ENCODE measurements at regions not wholly inside any gene's neighbourhood (a gene's known extent, or its start where the extent isn't known, plus 50 kb on each side); places are given as distances from the start of the nearest gene placed in this dataset.
"Not testable (repeated sequence)": the region's sequence is repeated elsewhere in the genome, so short reads cannot be mapped to it uniquely, and the experiment has no call there.

- H3K27ac ChIP-seq: no peak overlapping the region
- no peak for DNase-seq
- no peaks in the 10 kb centered on the region for H3K36me3 ChIP-seq
- no peak for ATAC-seq (ENCODE audit: low FRiP score in 2 of 2)
- no peaks in the 10 kb centered on the region for H3K4me1 ChIP-seq
- H3K4me3 ChIP-seq: no peak overlapping the region
- no peaks in the 10 kb centered on the region for H3K27me3 ChIP-seq
- WGBS, 2 donors: 61 to 63% methylated on average over 4 of the region's 4 CpGs
- TF ChIP-seq POLR2AphosphoS5 (IDR thresholded peaks at IDR 0.05): no peak
- no peak for TF ChIP-seq POLR2A (IDR thresholded peaks at IDR 0.05)
- TF ChIP-seq EP300 (IDR thresholded peaks at IDR 0.05): no peak
- no peak for TF ChIP-seq CTCF (IDR thresholded peaks at IDR 0.05)
- H3K9me3 ChIP-seq: no peaks in the 10 kb centered on the region
These were observed 569.8 kb upstream of the B3GAT1 start for GRCh38 chr11:134981835-134982234.

- Histone ChIP-seq H3K27me3 (no peaks in the 10 kb centered on the region), H3K4me3 (no peak overlapping the region), H3K27ac (no peak overlapping the region), H3K36me3 (no peaks in the 10 kb centered on the region), H3K9me3 (no peaks in the 10 kb centered on the region), H3K4me1 (no peaks in the 10 kb centered on the region)
- DNase-seq (no peak), ATAC-seq (ENCODE audit: low FRiP score in 2 of 2) (peak in 1 of 2 donors; percentile 16)
- TF ChIP-seq POLR2AphosphoS5 (IDR thresholded peaks at IDR 0.05) (no peak), CTCF (IDR thresholded peaks at IDR 0.05) (no peak), POLR2A (IDR thresholded peaks at IDR 0.05) (no peak)
- WGBS, 2 donors: 73 to 78% methylated on average over 7 to 13 of the region's 13 CpGs
These were observed 569.0 kb upstream of the B3GAT1 start for GRCh38 chr11:134980819-134981710.

GRCh38 chr11:134979089-134979457, 567.0 kb upstream of the B3GAT1 start:
- H3K27me3 ChIP-seq; ATAC-seq (ENCODE audit: low FRiP score in 2 of 2); H3K27ac ChIP-seq; H3K4me3 ChIP-seq; H3K36me3 ChIP-seq; H3K9me3 ChIP-seq; H3K4me1 ChIP-seq: not testable (repeated sequence)
- DNase-seq: peak in 1 of 2 donors; percentile 65
- 92 to 93% methylated on average over 12 of the region's 12 CpGs for WGBS, 2 donors

GRCh38 chr11:134978388-134979088, 566.5 kb upstream of the B3GAT1 start:
- Histone ChIP-seq H3K9me3 (no peaks in the 10 kb centered on the region), H3K36me3 (no peaks in the 10 kb centered on the region), H3K4me3 (no peak overlapping the region), H3K27me3 (no peaks in the 10 kb centered on the region), H3K27ac (no peak overlapping the region), H3K4me1 (no peaks in the 10 kb centered on the region)
- 83 to 89% methylated on average over 18 to 21 of the region's 21 CpGs for WGBS, 2 donors
- peak in 1 of 2 donors; percentile 37 for DNase-seq
- no peak for ATAC-seq (ENCODE audit: low FRiP score in 2 of 2)
- TF ChIP-seq POLR2AphosphoS5 (IDR thresholded peaks at IDR 0.05) (no peak), CTCF (IDR thresholded peaks at IDR 0.05) (no peak), POLR2A (IDR thresholded peaks at IDR 0.05) (no peak), EP300 (IDR thresholded peaks at IDR 0.05) (no peak)

- 80% methylated on average over 7 of the region's 7 CpGs for WGBS, 2 donors
These were observed 564.5 kb upstream of the B3GAT1 start for GRCh38 chr11:134976551-134976950.

More at GRCh38 chr11:134976551-134976950, 564.5 kb upstream of the B3GAT1 start:
- DNase-seq (no peak), ATAC-seq (ENCODE audit: low FRiP score in 2 of 2) (peak in 1 of 2 donors; percentile 44)
- Histone ChIP-seq H3K36me3 (no peaks in the 10 kb centered on the region), H3K27me3 (no peaks in the 10 kb centered on the region), H3K9me3 (no peaks in the 10 kb centered on the region), H3K4me1 (no peaks in the 10 kb centered on the region), H3K4me3 (no peak overlapping the region), H3K27ac (no peak overlapping the region)
- TF ChIP-seq POLR2AphosphoS5 (IDR thresholded peaks at IDR 0.05): no peak
- no peak for TF ChIP-seq EP300 (IDR thresholded peaks at IDR 0.05)
- no peak for TF ChIP-seq POLR2A (IDR thresholded peaks at IDR 0.05)
